KMS-11 (cell line): ENCODE measurements at regions not wholly inside any gene's neighbourhood (a gene's known extent, or its start where the extent isn't known, plus 50 kb on each side); places are given as distances from the start of the nearest gene placed in this dataset.

ENCODE experiments used
- H2AFZ ChIP-seq: fragments of 200-600 bp; sonication (generic); 2 replicates; pipeline ENCODE4 v1.6.1; 2016; ENCODE audit warnings: antibody characterized with exemption, mixed run types, low read depth
- H3K27ac ChIP-seq: fragments of 200-600 bp; sonication (generic); 2 replicates; pipeline ENCODE4 v1.6.1; 2016; ENCODE audit warnings: mild to moderate bottlenecking, mixed run types
- H3K27me3 ChIP-seq: fragments of 200-600 bp; sonication (generic); 2 replicates; pipeline ENCODE4 v1.6.1; 2017; ENCODE audit warnings: mild to moderate bottlenecking, low read depth, mixed run types, moderate library complexity; ENCODE audit not compliant: insufficient read depth
- H3K36me3 ChIP-seq: fragments of 200-600 bp; sonication (generic); 2 replicates; pipeline ENCODE4 v1.6.1; 2017; ENCODE audit warnings: mild to moderate bottlenecking, mixed run types; ENCODE audit not compliant: insufficient read depth
- H3K4me1 ChIP-seq: fragments of 200-600 bp; sonication (generic); 2 replicates; pipeline ENCODE4 v1.6.1; 2016; ENCODE audit warnings: mild to moderate bottlenecking, low read depth, mixed run types; ENCODE audit not compliant: poor library complexity, severe bottlenecking
- H3K4me2 ChIP-seq: fragments of 200-600 bp; sonication (generic); 2 replicates; pipeline ENCODE4 v1.7.0; 2016; ENCODE audit warnings: mild to moderate bottlenecking, mixed run types
- H3K4me3 ChIP-seq: fragments of 200-600 bp; sonication (generic); IDR thresholded peaks from 2 replicates; pipeline ENCODE4 v1.6.1; 2017; ENCODE audit warnings: low read depth, low read length, mixed read lengths; ENCODE audit not compliant: insufficient read depth
- H3K79me2 ChIP-seq: fragments of 200-600 bp; sonication (generic); 2 replicates; pipeline ENCODE4 v1.6.1; 2016; ENCODE audit warnings: low read depth, mixed run types; ENCODE audit not compliant: insufficient read depth
- H3K9ac ChIP-seq: fragments of 200-600 bp; sonication (generic); 2 replicates; pipeline ENCODE4 v1.6.1; 2016; ENCODE audit warnings: mild to moderate bottlenecking, mixed run types
- H4K20me1 ChIP-seq: fragments of 200-600 bp; sonication (generic); 2 replicates; pipeline ENCODE4 v1.6.1; 2016; ENCODE audit warnings: mild to moderate bottlenecking, mixed run types; ENCODE audit not compliant: insufficient read depth
- CTCF ChIP-seq: fragments of 200-600 bp; sonication (generic); conservative IDR thresholded peaks from 2 replicates; pipeline ENCODE4 v1.6.1; 2017; ENCODE audit warnings: low read depth, mild to moderate bottlenecking, antibody characterized with exemption, low read length, moderate library complexity, mixed read lengths

- no peaks in the 10 kb centered on the region for H3K79me2 ChIP-seq
- H3K4me1 ChIP-seq = no peaks in the 10 kb centered on the region
- no peak overlapping the region for H3K4me3 ChIP-seq
- no peaks in the 10 kb centered on the region for H3K27me3 ChIP-seq
- no peaks in the 10 kb centered on the region for H4K20me1 ChIP-seq
- TF ChIP-seq CTCF = no peak
- no peaks in the 10 kb centered on the region for H3K36me3 ChIP-seq
- no peak overlapping the region for H2AFZ ChIP-seq
- no peak overlapping the region for H3K27ac ChIP-seq
- no peak overlapping the region for H3K4me2 ChIP-seq
- no peak overlapping the region for H3K9ac ChIP-seq
These were observed 135.8 kb upstream of the B3GALT2 start for GRCh38 chr1:193322211-193322610.

- H4K20me1 ChIP-seq = no peaks in the 10 kb centered on the region
- no peak for TF ChIP-seq CTCF
These were observed 134.9 kb upstream of the B3GALT2 start for GRCh38 chr1:193321242-193321840.

GRCh38 chr1:193320270-193320669 is 133.9 kb upstream of the B3GALT2 start:
- H2AFZ ChIP-seq = no peak overlapping the region
- no peak overlapping the region for H3K27ac ChIP-seq
- H3K4me1 ChIP-seq = no peaks in the 10 kb centered on the region
- no peaks in the 10 kb centered on the region for H3K27me3 ChIP-seq
- TF ChIP-seq CTCF = no peak
- H3K4me3 ChIP-seq = no peak overlapping the region
- H3K9ac ChIP-seq = no peak overlapping the region
- H3K36me3 ChIP-seq = no peaks in the 10 kb centered on the region
- no peaks in the 10 kb centered on the region for H3K79me2 ChIP-seq
- no peaks in the 10 kb centered on the region for H4K20me1 ChIP-seq
- no peak overlapping the region for H3K4me2 ChIP-seq

More at GRCh38 chr1:193321242-193321840, 134.9 kb upstream of the B3GALT2 start:
- no peak overlapping the region for H3K4me3 ChIP-seq
- H3K79me2 ChIP-seq = no peaks in the 10 kb centered on the region
- no peaks in the 10 kb centered on the region for H3K27me3 ChIP-seq
- no peaks in the 10 kb centered on the region for H3K36me3 ChIP-seq
- H3K4me1 ChIP-seq = no peaks in the 10 kb centered on the region
- no peak overlapping the region for H3K4me2 ChIP-seq
- H3K27ac ChIP-seq = no peak overlapping the region
- H3K9ac ChIP-seq = no peak overlapping the region
- no peak overlapping the region for H2AFZ ChIP-seq

GRCh38 chr1:193318347-193318746 is 131.9 kb upstream of the B3GALT2 start:
- H3K9ac ChIP-seq = no peak overlapping the region
- H3K4me3 ChIP-seq = no peak overlapping the region
- no peaks in the 10 kb centered on the region for H3K79me2 ChIP-seq
- no peak overlapping the region for H3K27ac ChIP-seq
- no peaks in the 10 kb centered on the region for H4K20me1 ChIP-seq
- H3K4me2 ChIP-seq = no peak overlapping the region
- no peaks in the 10 kb centered on the region for H3K4me1 ChIP-seq
- TF ChIP-seq CTCF = no peak
- H3K27me3 ChIP-seq = no peaks in the 10 kb centered on the region
- H3K36me3 ChIP-seq = no peaks in the 10 kb centered on the region
- H2AFZ ChIP-seq = no peak overlapping the region
